Stimulated activated CD4-positive, alpha-beta T cell treated with anti-CD3 and anti-CD28 coated beads, Interleukin-12 subunit alpha, Interleukin-12 subunit beta, amount 100 ng/mL, for 48 hours (primary cell): ENCODE measurements at regions not wholly inside any gene's neighbourhood (a gene's known extent, or its start where the extent isn't known, plus 50 kb on each side); places are given as distances from the start of the nearest gene placed in this dataset.

Source experiments
- DNase-seq, 3 donors: peaks; one replicate each; pipeline ENCODE4 v3.0.0-alpha.2; 2020; ENCODE audit warnings: low read depth in 2 of 3, low spot score in 1 of 3

- DNase-seq, result no peak
Measured at GRCh38 chr18:45255197-45255890, 359.9 kb upstream of the SLC14A2 start.

DNA sequence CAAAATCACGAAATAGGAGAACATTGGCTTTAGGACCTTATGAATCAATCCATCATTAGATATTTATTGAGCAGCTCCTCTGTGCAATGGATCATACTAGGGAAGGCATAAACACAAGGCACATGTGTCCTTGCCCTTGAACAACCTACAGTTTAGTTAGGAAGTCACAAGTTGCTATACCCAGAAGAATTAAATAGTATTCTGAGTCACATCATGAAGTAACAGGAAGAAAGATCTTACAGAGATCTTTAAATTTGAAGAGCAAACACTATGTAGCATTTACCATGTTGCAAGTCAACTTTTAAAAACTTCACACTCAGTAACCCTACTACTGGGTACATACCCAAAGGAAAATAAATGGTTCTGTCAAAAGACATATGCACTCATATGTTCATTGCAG lies 355.2 kb upstream of the SLC14A2 start:
- DNase-seq, result no peak

DNA sequence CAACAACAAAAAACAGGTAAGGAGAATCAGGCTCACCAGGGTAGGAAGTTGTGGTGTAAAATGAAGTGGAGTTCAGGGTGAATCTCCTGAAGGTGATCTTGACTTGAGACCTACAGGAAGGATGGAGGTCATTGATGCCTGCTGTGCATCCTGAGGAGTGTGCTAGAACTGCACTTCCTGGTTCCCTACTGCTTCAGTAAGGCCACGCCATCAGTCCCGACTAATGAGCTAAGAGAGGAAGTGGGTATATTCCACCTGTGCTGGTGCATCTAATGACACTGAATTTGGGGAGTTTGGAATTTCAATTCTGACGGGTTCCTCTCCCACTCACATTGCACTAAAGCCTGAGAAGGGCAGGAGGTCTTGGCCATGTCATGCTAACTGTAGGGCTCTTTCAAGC lies 349.3 kb upstream of the SLC14A2 start:
- DNase-seq, result no peak

- no peak for DNase-seq
Measured at GRCh38 chr18:45267622-45268021, 347.7 kb upstream of the SLC14A2 start.

DNA sequence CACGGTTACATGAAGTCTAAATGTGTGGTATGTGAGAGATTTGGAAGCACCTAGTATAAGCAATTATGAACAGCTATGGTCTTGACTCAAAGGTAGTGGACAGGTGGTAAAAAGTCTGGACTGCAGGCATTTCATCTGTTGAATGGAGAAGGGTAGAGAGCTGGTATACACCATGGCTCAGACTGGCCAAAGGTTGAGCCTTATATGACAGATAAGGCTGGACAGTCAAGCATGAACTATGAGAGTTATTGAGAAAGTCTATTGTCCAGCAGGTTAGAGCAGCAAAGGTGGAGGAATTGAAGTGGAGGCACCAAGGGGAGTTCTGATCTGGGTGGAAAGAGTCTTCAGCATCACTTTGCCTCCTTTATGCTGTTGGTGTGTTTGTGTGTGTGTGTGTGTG lies 346.7 kb upstream of the SLC14A2 start:
- DNase-seq, result no peak

DNA sequence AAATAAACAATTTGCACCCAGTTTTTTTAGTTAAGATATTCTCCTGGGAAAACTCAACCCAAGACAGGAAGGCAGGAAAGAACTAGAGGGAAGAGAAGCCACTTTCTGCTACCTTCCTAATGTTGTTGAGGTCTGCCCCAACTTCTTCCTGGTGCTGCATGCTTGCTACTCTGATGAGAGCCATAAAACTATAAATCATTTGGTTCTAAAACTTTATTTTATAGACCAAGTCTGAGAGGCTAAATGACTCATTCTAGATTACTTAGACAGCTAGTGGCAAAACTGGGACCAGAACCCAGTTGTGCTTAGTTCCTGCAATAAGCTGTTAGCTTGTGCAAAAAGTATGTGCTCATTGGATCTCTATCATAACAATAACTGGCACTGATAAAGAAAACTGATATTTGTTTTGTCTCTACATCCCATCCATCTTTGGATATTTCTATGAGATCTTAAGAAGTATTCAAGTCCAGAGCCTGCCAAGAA lies 344.9 kb upstream of the SLC14A2 start:
- DNase-seq, result no peak

DNA sequence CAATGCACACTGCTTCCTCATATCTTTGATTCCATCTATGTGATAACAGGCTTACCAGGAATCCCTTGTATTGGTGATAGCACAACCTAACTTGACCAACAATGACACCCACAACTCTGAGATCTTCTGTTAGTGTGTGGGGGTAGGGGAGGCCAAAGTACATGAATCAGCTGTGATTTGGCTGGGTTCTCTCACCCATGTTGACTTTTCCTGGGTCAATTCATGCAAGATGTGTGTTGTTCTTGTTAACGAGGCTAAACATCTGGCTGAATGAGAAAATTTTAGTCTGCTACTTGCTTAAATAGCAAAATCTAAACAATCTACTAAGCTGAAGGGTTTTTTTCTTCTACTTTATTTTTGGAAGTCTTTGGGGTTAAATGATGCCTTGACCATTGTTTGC lies 341.2 kb upstream of the SLC14A2 start:
- DNase-seq, result no peak

- peak in 1 of 3 donors; percentile 45 for DNase-seq
Measured at GRCh38 chr18:45275367-45276113, 339.7 kb upstream of the SLC14A2 start.

- DNase-seq, result no peak
Measured at GRCh38 chr18:45276878-45277277, 338.4 kb upstream of the SLC14A2 start.

DNA sequence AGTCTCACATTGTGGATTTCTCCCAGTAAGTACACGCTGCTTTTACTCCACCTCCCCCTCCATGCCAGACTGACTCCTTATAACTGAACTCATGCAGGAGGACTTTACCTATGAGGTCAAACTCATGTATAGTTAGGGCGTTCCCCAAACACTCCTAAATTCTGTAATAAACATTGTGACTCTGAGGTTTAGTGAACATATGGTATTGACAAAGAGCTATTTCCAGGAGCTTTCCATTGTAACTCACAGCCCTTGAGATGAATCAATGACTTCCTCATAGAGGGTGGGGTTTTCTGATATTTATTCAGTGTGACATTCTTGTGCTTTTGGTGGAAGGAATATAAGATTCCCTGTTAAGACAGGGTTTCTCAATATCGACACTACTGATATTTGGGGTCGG lies 337.4 kb upstream of the SLC14A2 start:
- no peak for DNase-seq

GRCh38 chr18:45280481-45281276 lies 334.6 kb upstream of the SLC14A2 start:
- DNase-seq, result no peak

- DNase-seq, result no peak
Measured at GRCh38 chr18:45282101-45282812, 333.0 kb upstream of the SLC14A2 start.

- no peak for DNase-seq
Measured at GRCh38 chr18:45284174-45284573, 331.1 kb upstream of the SLC14A2 start.

DNA sequence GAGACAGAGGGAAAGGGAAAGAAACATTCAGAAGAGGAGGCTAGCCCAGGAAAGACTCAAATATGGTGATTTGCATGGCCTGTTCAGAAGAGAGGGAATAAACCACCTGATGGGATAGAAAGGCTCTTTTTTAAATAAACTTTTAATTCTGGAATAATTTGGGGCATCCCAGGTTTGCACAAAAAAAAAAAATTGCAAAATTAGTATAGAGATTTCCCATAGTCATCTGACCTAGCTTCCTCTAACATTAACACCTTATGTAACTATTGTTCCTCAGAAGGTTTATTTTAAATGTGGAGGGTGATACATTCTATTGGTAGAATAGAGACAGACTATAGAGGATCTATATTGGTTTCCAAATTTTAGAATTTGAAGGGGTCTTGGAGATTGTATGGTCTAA lies 330.4 kb upstream of the SLC14A2 start:
- DNase-seq, result no peak

DNA sequence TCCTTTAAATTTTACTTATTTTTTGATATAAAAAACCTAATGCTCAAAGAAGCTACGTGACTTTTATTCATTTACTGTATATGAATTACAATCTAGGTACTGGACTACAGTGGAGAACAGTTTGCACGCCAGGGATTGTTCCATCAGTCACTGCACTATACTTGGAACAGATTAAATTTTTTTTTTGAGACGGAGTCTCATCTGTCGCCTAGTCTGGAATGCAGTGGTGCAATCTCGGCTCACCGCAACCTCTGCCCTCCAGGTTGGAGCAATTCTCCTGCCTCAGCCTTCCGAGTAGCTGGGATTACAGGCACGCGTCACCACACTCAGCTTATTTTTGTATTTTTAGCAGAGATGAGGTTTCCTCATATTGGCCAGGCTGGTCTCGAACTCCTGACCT lies 330.0 kb upstream of the SLC14A2 start:
- DNase-seq, result no peak

DNA sequence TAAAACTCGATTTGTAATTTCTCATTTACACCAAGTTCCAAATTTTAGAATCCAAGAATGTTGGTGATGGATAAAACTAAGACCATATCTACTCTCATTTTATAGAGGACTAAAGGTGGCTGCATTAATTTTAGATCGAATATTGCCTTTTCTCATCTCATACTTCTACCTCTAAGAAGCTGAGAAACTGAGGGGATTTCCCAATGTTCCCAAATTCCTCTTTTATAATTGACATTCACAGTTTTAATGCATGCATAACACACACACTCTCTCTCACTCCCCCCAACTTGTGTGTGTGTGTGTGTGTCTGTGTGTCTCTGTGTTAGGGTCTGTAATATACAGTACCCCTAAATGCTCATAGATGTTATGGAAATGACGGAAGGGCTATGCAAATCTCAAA lies 328.8 kb upstream of the SLC14A2 start:
- DNase-seq, result no peak

GRCh38 chr18:45287531-45287930 lies 327.7 kb upstream of the SLC14A2 start:
- no peak for DNase-seq

DNA sequence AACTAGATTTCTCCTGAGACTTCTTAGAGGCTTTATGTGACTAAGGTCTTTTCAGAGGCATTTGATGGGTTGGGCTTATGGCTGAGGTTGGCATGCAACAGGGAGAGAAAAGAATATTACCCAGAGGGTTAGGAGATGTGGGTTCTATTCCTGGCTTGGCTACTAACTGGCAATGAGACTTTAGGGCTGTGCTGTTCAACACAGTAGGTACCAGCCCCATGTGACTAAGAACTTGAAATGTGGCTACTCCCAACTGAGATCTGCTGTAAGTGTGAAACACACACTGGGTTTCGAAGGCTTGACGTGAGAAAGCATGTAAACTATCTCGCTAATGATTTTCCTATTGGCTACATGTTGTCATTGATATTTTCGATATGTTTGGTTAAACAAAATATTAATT lies 324.9 kb upstream of the SLC14A2 start:
- DNase-seq, result no peak

GRCh38 chr18:45291621-45292615 lies 323.4 kb upstream of the SLC14A2 start:
- no peak for DNase-seq

- no peak for DNase-seq
Measured at GRCh38 chr18:45295388-45295787, 319.9 kb upstream of the SLC14A2 start.
